A204.1 (cell line): ENCODE measurements at regions not wholly inside any gene's neighbourhood (a gene's known extent, or its start where the extent isn't known, plus 50 kb on each side); places are given as distances from the start of the nearest gene placed in this dataset.
"Not testable (repeated sequence)": the region's sequence is repeated elsewhere in the genome, so short reads cannot be mapped to it uniquely, and the experiment has no call there.

ENCODE experiments used
- FAIRE-seq: peaks from 2 replicates; lab custom pipeline; 2012; peaks lifted over from hg19 to GRCh38; lab: Jason Lieb, UNC

DNA sequence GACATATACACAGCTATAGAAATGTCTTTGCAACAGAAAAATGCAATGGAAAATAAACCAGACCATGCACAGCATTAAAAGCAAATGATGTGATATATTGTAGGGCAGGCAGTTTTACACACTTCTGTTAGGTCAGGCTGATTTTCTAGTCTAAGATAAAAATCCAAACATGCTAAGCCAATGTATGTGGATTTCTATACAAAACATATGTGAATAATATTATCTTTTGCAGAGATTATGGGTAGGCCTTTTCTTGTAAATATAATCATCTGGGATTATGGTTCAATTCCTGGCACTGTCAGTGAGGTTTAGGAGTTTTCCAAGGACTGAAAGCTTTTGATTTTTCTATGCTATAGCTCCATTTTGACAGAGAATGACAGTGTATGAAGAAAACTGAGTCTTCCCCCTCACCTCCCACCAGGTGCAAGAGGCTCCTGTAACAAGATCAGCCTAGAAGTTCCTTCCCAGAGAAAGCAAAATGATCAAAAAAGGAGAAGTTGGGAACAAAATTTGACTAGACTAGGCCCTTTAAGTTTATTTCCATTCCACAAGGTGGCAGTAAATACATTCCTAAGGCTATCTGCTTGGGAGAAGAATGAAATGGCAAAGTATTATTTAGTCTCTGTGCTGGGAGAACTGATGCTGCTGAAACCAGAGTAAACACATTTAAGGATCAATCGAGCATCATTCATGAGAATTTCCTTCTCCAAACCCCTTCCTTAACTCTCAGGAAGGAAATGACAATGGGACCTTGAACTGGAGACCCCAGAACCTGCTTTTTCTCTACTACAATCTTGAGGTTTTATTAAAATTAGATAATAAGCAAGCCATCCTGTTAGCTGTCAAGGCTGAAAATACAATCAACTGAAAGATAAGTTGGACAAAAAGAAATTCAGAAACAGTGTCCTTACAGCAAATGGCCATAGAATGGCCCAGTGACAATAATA lies 133.0 kb upstream of the TUT7 start:
- peak; percentile 76 for FAIRE-seq

DNA sequence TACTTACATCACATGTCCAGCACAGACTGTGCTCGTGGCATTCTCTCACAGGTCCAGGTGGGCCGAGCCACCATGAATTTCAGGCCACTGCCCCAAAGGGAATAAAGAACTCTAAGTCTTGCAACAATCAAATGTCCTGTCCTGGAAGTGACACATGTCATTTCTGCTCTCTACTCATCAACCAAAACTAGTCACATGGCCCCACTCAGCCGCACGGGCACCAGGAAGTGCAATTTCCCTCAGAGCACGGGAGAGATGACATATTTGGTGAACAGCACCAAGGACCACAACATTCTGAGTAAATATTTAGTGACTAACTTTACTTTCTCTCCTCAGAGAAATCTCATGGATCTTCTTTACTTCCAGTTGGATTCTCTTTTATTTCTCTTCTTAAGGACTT lies 131.1 kb upstream of the TUT7 start:
- no peak for FAIRE-seq

DNA sequence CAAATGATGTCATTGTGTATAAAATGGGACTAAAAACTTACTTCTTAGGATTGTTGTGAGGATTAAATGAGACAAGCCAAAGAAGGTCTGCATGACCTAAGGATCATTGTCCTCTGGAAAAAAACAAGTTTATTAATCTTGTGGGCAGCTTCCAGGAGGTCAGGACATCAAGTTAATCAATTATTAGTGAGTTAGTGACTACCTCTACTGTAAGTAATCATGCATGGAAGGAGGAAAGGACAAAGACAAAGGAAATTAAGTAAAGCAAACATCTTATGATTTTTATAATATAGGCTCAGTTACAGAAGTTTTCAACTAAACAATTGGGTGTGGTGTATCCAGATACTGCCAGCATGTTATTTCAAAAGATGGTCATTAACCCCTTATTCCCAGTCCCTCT lies 129.3 kb upstream of the TUT7 start:
- FAIRE-seq: no peak

GRCh38 chr9:86481466-86481865 lies 127.3 kb upstream of the TUT7 start:
- no peak for FAIRE-seq

GRCh38 chr9:86475255-86475654 lies 121.0 kb upstream of the TUT7 start:
- not testable (repeated sequence) for FAIRE-seq

- FAIRE-seq: no peak
Measured at GRCh38 chr9:86471171-86471815, 117.1 kb upstream of the TUT7 start.

DNA sequence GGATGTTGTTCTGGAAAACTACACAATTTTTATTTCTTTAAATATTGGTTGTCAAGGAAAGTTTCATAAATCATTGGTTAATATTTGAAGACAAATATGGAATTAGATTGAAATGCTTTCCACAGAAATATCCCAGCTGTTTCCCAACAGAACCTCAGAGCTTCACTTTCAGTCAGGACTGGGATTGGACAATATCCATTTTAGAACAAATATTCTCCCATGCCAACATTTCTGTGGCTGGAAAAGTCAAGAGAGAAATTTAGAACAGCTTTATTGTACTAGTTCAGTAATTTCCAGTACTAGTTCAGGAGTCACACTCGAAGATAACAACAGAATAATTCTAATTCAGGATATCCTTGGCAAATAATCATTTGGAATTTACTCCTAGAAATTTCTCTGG lies 116.1 kb upstream of the TUT7 start:
- FAIRE-seq: no peak

- no peak for FAIRE-seq
Measured at GRCh38 chr9:86469476-86470250, 115.5 kb upstream of the TUT7 start.

GRCh38 chr9:86464242-86464641 lies 110.0 kb upstream of the TUT7 start:
- FAIRE-seq: no peak

GRCh38 chr9:86460216-86461002 lies 106.2 kb upstream of the TUT7 start:
- FAIRE-seq: no peak

DNA sequence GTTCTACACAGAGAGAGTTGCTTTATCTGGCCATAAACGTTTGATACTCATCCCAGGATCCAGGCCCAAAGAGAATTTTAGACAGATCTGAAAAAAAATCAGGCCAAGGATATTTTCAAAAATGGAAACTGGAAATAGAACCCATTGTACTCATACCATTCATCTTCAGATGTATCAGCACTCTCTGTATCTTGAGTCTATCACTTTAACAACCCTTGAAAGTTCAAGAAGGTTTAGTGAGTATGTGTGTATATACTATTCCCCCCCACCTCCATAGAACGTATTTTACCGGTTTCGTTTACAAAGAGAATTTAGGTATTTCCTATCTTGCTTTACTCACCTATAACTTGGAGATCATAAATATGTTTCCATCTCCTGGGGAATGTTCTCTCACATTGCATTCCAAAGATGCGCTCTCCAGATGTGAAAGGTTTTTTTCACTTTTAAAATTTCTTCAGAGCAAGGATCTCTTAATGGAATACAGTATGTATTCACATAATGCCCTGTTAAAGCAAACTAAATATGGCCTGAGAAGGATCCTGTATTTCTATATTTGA lies 105.5 kb upstream of the TUT7 start:
- no peak for FAIRE-seq

DNA sequence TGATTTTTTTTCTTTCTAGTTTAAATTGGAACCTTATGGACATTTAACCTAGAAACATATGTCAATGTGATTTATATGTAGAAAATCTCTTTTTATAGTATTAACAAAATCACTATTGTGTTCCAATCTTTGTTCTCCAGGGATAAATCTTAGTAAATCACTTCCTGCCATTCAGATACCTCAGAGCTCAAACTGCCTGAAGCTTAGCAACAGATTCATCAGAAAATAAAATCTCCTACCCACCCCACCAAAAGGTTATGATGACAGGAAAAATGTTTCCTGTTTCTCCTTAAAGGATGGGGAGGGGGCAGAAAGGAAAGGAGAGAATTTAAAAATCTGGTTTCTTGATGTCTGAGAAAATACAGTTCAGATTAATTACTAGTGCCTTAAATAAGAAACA lies 105.0 kb upstream of the TUT7 start:
- FAIRE-seq: no peak

- no peak for FAIRE-seq
Measured at GRCh38 chr9:86458191-86458855, 104.1 kb upstream of the TUT7 start.

- FAIRE-seq: no peak
Measured at GRCh38 chr9:86456416-86456815, 102.2 kb upstream of the TUT7 start.

GRCh38 chr9:86454701-86455615 lies 100.7 kb upstream of the TUT7 start:
- FAIRE-seq: no peak

- no peak for FAIRE-seq
Measured at GRCh38 chr9:86452201-86452828, 98.1 kb upstream of the TUT7 start.

- FAIRE-seq: no peak
Measured at GRCh38 chr9:86449246-86449645, 95.0 kb upstream of the TUT7 start.

- no peak for FAIRE-seq
Measured at GRCh38 chr9:86445671-86446070, 91.5 kb upstream of the TUT7 start.

- no peak for FAIRE-seq
Measured at GRCh38 chr9:86443992-86444391, 89.8 kb upstream of the TUT7 start.
